Trophoblast cell (in vitro differentiated cells and primary cell): ENCODE measurements at regions not wholly inside any gene's neighbourhood (a gene's known extent, or its start where the extent isn't known, plus 50 kb on each side); places are given as distances from the start of the nearest gene placed in this dataset.

Source experiments
- DNase-seq, 2 donors: peaks; one replicate each; pipeline ENCODE4 v3.0.0-alpha.2; 2016
- H2AFZ ChIP-seq: 2 replicates; pipeline ENCODE4 v1.6.1; 2013; ENCODE audit warnings: low read length, moderate library complexity, mild to moderate bottlenecking; ENCODE audit not compliant: insufficient read depth, poor library complexity
- H2AK5ac ChIP-seq: 2 replicates; pipeline ENCODE4 v1.6.1; 2013; ENCODE audit warnings: mild to moderate bottlenecking, low read length
- H2BK120ac ChIP-seq: 2 replicates; pipeline ENCODE4 v1.6.1; 2013; ENCODE audit warnings: low read length, mild to moderate bottlenecking, moderate library complexity; ENCODE audit not compliant: insufficient read depth, poor library complexity
- H2BK12ac ChIP-seq: 2 replicates; pipeline ENCODE4 v1.6.1; 2013; ENCODE audit warnings: mild to moderate bottlenecking, low read length, moderate library complexity
- H2BK5ac ChIP-seq: 2 replicates; pipeline ENCODE4 v1.6.1; 2013; ENCODE audit warnings: low read length, low read depth, moderate library complexity, mild to moderate bottlenecking; ENCODE audit not compliant: poor library complexity
- H3K14ac ChIP-seq: 2 replicates; pipeline ENCODE4 v1.6.1; 2013; ENCODE audit warnings: mild to moderate bottlenecking, low read length
- H3K18ac ChIP-seq: 2 replicates; pipeline ENCODE4 v1.6.1; 2013; ENCODE audit warnings: mild to moderate bottlenecking, low read length
- H3K23ac ChIP-seq: 2 replicates; pipeline ENCODE4 v1.6.1; 2013; ENCODE audit warnings: low read length
- H3K27ac ChIP-seq: 2 replicates; pipeline ENCODE4 v1.5.1; 2013; ENCODE audit warnings: low read depth, mild to moderate bottlenecking, inconsistent platforms, low read length, moderate library complexity
- H3K27me3 ChIP-seq: 2 replicates; pipeline ENCODE4 v1.6.1; 2013; ENCODE audit warnings: inconsistent platforms, mild to moderate bottlenecking, low read length, moderate library complexity; ENCODE audit not compliant: insufficient read depth
- H3K36me3 ChIP-seq, 2 experiments: 1 replicate in 1 of 2; 2 replicates in 1 of 2; pipeline ENCODE4 v1.6.1; 2013; ENCODE audit warnings: low read length in 2 of 2, mild to moderate bottlenecking in 2 of 2, moderate library complexity in 1 of 2; ENCODE audit not compliant: insufficient read depth in 2 of 2, control insufficient read depth in 1 of 2
- H3K4ac ChIP-seq: 2 replicates; pipeline ENCODE4 v1.6.1; 2013; ENCODE audit warnings: low read depth, mild to moderate bottlenecking, low read length, moderate library complexity
- H3K4me1 ChIP-seq, 2 experiments: 1 replicate in 1 of 2; 2 replicates in 1 of 2; pipeline ENCODE4 v1.6.1; 2013; ENCODE audit warnings: low read length in 2 of 2, mild to moderate bottlenecking in 2 of 2, moderate library complexity in 1 of 2; ENCODE audit not compliant: insufficient read depth in 2 of 2, control insufficient read depth in 1 of 2
- H3K4me2 ChIP-seq: 2 replicates; pipeline ENCODE4 v1.6.1; 2013; ENCODE audit warnings: inconsistent platforms, mild to moderate bottlenecking, low read length, moderate library complexity
- H3K4me3 ChIP-seq: 2 replicates; pipeline ENCODE4 v1.5.1; 2013; ENCODE audit warnings: mild to moderate bottlenecking, low read depth, low read length, inconsistent platforms
- H3K79me1 ChIP-seq: one replicate; pipeline ENCODE4 v1.6.1; 2013; ENCODE audit warnings: low read length
- H3K79me2 ChIP-seq: 2 replicates; pipeline ENCODE4 v1.6.1; 2013; ENCODE audit warnings: low read length, mild to moderate bottlenecking; ENCODE audit not compliant: control insufficient read depth, insufficient read depth, poor library complexity
- H3K9ac ChIP-seq: 2 replicates; pipeline ENCODE4 v1.6.1; 2013; ENCODE audit warnings: mild to moderate bottlenecking, low read length
- H3K9me3 ChIP-seq: 2 replicates; pipeline ENCODE4 v1.6.1; 2013; ENCODE audit warnings: low read depth, mild to moderate bottlenecking, control low read depth, inconsistent platforms, low read length; ENCODE audit not compliant: insufficient read depth
- H4K12ac ChIP-seq: 2 replicates; pipeline ENCODE4 v1.6.1; 2013; ENCODE audit warnings: low read depth, mild to moderate bottlenecking, low read length, moderate library complexity
- H4K8ac ChIP-seq: 2 replicates; pipeline ENCODE4 v1.6.1; 2013; ENCODE audit warnings: low read depth, mild to moderate bottlenecking, low read length, moderate library complexity
- H4K91ac ChIP-seq: one replicate; pipeline ENCODE4 v1.6.1; 2013; ENCODE audit warnings: low read depth, mild to moderate bottlenecking, low read length, moderate library complexity
- WGBS: extraction: QIAGEN DNeasy Blood & Tissue Kit; methylation state at CpG from one replicate; pipeline ENCODE4 v1.1.7; 2013; ENCODE audit warnings: missing lambda C conversion rate; ENCODE audit not compliant: insufficient read length, insufficient coverage; ENCODE audit errors: extremely low coverage; 5-methylcytosine and 5-hydroxymethylcytosine counted together

DNA sequence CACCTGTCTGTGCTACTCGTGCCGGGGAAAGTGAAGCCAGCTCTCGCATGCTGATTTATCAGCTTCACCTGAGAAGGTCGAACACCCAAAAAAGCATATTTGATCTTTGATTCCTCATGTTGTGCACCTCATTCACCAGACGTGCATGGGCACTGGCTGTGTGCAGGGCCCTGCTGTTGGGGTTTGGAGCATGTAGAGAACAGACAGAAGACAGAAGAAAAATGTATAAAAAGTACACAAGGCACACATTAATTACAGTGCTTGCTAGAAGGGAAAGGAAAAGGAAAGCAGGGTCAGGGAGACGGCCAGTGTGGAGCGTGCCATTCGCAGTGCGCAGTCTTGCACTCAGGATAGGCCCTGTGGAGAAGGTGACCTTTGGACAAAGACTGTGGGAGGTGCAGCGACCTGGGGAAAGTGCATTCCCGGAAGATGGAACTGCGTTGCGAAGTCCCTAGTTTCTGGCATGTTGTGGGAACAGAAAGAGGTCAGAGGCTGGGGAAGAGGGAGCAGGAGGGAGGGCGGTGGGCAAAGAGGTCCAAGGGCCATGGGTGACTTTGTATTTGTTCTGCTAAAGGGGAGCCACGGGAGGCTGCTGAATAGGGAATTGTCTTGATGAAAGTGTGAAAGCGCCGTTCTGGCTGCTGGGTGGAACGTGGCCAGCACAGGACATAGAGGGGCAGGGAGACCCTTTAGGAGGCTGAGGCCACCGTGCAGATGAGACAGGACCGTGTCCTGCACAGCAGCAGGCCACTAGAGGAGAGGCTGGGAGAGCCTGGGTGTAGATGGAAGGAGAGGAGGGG is 232.8 kb downstream of the GLRX3 start:
- no peaks in the 10 kb centered on the region for H3K27me3 ChIP-seq
- H3K4me2 ChIP-seq: no peak overlapping the region
- no peaks in the 10 kb centered on the region for H3K79me1 ChIP-seq
- no peaks in the 10 kb centered on the region for H3K36me3 ChIP-seq
- H2AFZ ChIP-seq: no peak overlapping the region
- no peak overlapping the region for H3K4me3 ChIP-seq
- no peak overlapping the region for H2AK5ac ChIP-seq
- H3K9me3 ChIP-seq: peaks cover 7% of the 10 kb centered on the region
- H4K91ac ChIP-seq: no peak overlapping the region
- no peak overlapping the region for H4K8ac ChIP-seq
- no peak overlapping the region for H3K23ac ChIP-seq
- DNase-seq: no peak
- no peak overlapping the region for H3K9ac ChIP-seq
- no peak overlapping the region for H3K4ac ChIP-seq
- H4K12ac ChIP-seq: no peak overlapping the region
- H3K4me1 ChIP-seq: peaks cover 0 to 2% of the 10 kb centered on the region in 2 experiments
- no peak overlapping the region for H2BK5ac ChIP-seq
- no peak overlapping the region for H2BK12ac ChIP-seq
- no peak overlapping the region for H3K27ac ChIP-seq
- H3K18ac ChIP-seq: no peak overlapping the region
- no peak overlapping the region for H3K14ac ChIP-seq
- H2BK120ac ChIP-seq: no peak overlapping the region
- WGBS: no CpG with 5 or more reads among the region's 20 CpGs
- no peaks in the 10 kb centered on the region for H3K79me2 ChIP-seq

DNA sequence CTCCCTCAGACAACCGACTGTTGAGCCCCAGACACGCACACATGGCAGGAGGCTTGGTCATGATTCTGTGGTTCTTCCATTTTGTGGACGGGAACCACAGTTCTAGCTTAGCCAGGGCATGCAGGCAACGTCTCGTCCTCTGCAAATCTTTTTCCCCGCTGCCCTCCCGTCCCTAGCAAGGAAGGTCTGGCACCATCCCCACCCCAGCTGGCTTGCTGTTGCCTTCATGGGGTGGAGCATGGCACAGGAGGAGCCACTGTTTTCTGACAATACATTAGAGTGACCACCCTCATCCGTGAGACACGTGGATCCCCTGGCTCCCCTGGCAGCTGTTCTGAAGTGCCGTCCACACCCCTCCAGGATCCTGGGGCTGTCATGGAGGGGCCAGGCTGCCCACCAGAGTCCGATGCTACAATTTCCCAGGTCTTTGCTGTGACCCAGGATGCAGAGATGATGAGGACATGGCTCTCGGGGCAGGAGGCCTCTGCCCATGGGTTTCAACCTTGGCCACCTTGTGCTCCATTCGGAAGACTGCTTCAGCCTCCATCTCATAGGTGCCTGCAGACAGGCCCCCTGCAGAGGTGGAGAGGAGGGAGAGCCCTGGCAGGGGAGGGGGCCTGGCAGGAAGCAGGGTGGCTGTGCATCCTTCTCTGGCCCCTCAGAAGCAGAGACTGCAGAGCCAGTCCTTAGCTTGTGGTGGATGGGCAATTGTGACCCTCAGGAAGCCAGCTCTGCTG is 233.6 kb downstream of the GLRX3 start:
- Histone ChIP-seq H3K36me3 (no peaks in the 10 kb centered on the region), H3K79me1 (no peaks in the 10 kb centered on the region), H3K9ac (no peak overlapping the region), H3K23ac (no peak overlapping the region), H3K27ac (no peak overlapping the region), H3K9me3 (peaks cover 7% of the 10 kb centered on the region), H2AFZ (no peak overlapping the region), H3K4me3 (no peak overlapping the region), H4K12ac (no peak overlapping the region), H3K27me3 (no peaks in the 10 kb centered on the region), H4K91ac (no peak overlapping the region), H3K79me2 (no peaks in the 10 kb centered on the region), H2AK5ac (no peak overlapping the region), H2BK12ac (no peak overlapping the region), H3K4me2 (no peak overlapping the region), H3K18ac (no peak overlapping the region), H3K4ac (no peak overlapping the region), H3K14ac (no peak overlapping the region), H2BK5ac (no peak overlapping the region), H3K4me1 (peaks cover 0 to 2% of the 10 kb centered on the region in 2 experiments), H2BK120ac (no peak overlapping the region), H4K8ac (no peak overlapping the region)
- WGBS: no CpG with 5 or more reads among the region's 13 CpGs
- no peak for DNase-seq

DNA sequence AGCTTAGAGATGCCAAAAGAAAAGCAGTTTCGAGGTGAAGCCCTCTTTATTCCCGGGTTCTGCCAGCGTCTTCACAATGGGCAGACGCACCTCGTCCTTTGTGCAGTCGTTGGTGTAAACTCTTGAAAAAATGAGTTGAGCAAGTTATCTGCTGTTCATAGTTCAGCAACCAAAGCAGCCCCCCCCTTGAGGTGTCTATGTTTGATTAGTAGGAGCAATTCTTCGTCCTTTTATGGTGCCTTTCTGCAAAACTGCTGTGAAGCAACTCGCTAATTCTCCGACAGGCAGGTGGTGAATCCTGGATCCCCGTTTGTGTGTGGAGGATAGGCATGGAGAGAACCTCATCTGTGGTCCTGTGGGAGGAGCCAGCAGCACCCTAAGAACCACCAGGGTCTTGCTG is 234.5 kb downstream of the GLRX3 start:
- no peak overlapping the region for H2BK12ac ChIP-seq
- DNase-seq: no peak
- no peaks in the 10 kb centered on the region for H3K36me3 ChIP-seq
- H4K8ac ChIP-seq: no peak overlapping the region
- no peak overlapping the region for H3K4me3 ChIP-seq
- H3K14ac ChIP-seq: no peak overlapping the region
- no peak overlapping the region for H2BK120ac ChIP-seq
- no CpG with 5 or more reads among the region's 10 CpGs for WGBS
- H3K79me1 ChIP-seq: no peaks in the 10 kb centered on the region
- H2AFZ ChIP-seq: no peak overlapping the region
- no peak overlapping the region for H3K18ac ChIP-seq
- H3K9me3 ChIP-seq: peaks cover 7% of the 10 kb centered on the region
- no peaks in the 10 kb centered on the region for H3K27me3 ChIP-seq
- H4K12ac ChIP-seq: no peak overlapping the region
- H3K4me1 ChIP-seq: peaks cover 0 to 2% of the 10 kb centered on the region in 2 experiments
- H3K79me2 ChIP-seq: no peaks in the 10 kb centered on the region
- H4K91ac ChIP-seq: no peak overlapping the region
- no peak overlapping the region for H3K23ac ChIP-seq
- H3K9ac ChIP-seq: no peak overlapping the region
- no peak overlapping the region for H2AK5ac ChIP-seq
- no peak overlapping the region for H3K4ac ChIP-seq
- no peak overlapping the region for H2BK5ac ChIP-seq
- H3K27ac ChIP-seq: no peak overlapping the region
- H3K4me2 ChIP-seq: no peak overlapping the region

DNA sequence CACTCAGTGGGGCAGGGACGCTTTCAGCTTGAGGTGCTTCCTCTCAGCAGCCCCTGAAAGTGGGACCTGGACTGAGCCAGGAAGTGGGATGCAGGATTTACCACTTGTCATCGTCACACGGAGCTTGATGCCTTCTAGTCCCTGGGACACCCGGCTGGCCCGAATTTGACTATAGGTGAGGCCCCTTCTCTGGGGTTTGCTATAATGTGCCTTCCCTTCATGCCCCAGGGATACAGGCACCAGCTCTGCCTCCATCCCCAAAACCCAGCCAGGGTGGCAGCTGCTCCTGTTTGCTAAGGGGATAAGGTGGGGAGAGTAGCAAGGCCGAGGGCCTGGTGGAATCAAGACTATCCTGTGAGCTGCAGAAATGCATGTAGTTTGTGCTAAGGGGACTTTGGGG is 235.0 kb downstream of the GLRX3 start:
- no peak overlapping the region for H3K27ac ChIP-seq
- no peak overlapping the region for H3K18ac ChIP-seq
- no peak overlapping the region for H2AFZ ChIP-seq
- H4K12ac ChIP-seq: no peak overlapping the region
- no peak overlapping the region for H4K8ac ChIP-seq
- H3K27me3 ChIP-seq: no peaks in the 10 kb centered on the region
- no peak overlapping the region for H2BK5ac ChIP-seq
- H3K23ac ChIP-seq: no peak overlapping the region
- no peaks in the 10 kb centered on the region for H3K36me3 ChIP-seq
- no peak overlapping the region for H3K4me3 ChIP-seq
- peaks cover 7% of the 10 kb centered on the region for H3K9me3 ChIP-seq
- H3K79me1 ChIP-seq: no peaks in the 10 kb centered on the region
- H2AK5ac ChIP-seq: no peak overlapping the region
- H3K4me1 ChIP-seq: peaks cover 0 to 2% of the 10 kb centered on the region in 2 experiments
- no peak overlapping the region for H3K4me2 ChIP-seq
- no peak overlapping the region for H3K14ac ChIP-seq
- WGBS: no CpG with 5 or more reads among the region's 6 CpGs
- no peaks in the 10 kb centered on the region for H3K79me2 ChIP-seq
- no peak overlapping the region for H2BK12ac ChIP-seq
- H3K4ac ChIP-seq: no peak overlapping the region
- no peak overlapping the region for H3K9ac ChIP-seq
- no peak for DNase-seq
- no peak overlapping the region for H2BK120ac ChIP-seq
- H4K91ac ChIP-seq: no peak overlapping the region
